Right lobe of liver (tissue), 6 donors: ENCODE measurements at regions not wholly inside any gene's neighbourhood (a gene's known extent, or its start where the extent isn't known, plus 50 kb on each side); places are given as distances from the start of the nearest gene placed in this dataset.

ENCODE experiments used
- ATAC-seq, 4 donors: fragments of 200-7000 bp; cut with Tn5 transposase; one replicate each; pipeline ENCODE4 v1.9.1; 2020; ENCODE audit warnings: mild to moderate bottlenecking in 4 of 4, moderate library complexity in 4 of 4
- DNase-seq, 3 donors: peaks; one replicate each; pipeline ENCODE4 v3.0.0-alpha.2; 2020
- H3K27ac ChIP-seq, 3 donors: fragments of 200-600 bp; one replicate each; pipeline ENCODE4 v1.8.0; 2022
- H3K27me3 ChIP-seq, 2 donors: fragments of 200-600 bp; one replicate each; pipeline ENCODE4 v1.8.0; 2022
- H3K36me3 ChIP-seq, 4 donors: fragments of 200-600 bp; sonication (generic) in 1 of 4; one replicate each; pipeline versions ENCODE4 v1.5.1 to v1.8.0; 2017 to 2022; ENCODE audit warnings: control low read depth in 1 of 4
- H3K4me1 ChIP-seq, 4 donors: fragments of 200-600 bp; sonication (generic) in 1 of 4; one replicate each; pipeline versions ENCODE4 v1.5.1 to v1.8.0; 2017 to 2022; ENCODE audit warnings: control low read depth in 1 of 4
- H3K4me3 ChIP-seq, 3 donors: fragments of 200-600 bp; one replicate each; pipeline ENCODE4 v1.8.0; 2022
- H3K9me3 ChIP-seq, 4 donors: fragments of 200-600 bp; sonication (generic) in 1 of 4; one replicate each; pipeline versions ENCODE4 v1.5.1 to v1.8.0; 2017 to 2022; ENCODE audit warnings: control low read depth in 1 of 4
- CTCF ChIP-seq, 4 donors: fragments of 200-600 bp in 3 of 4; fragments of 450-650 bp in 1 of 4; IDR thresholded peaks; one replicate each; pipeline versions ENCODE4 v1.5.1 to v1.8.0; 2016 to 2022; ENCODE audit warnings: antibody characterized with exemption in 4 of 4, mild to moderate bottlenecking in 2 of 4
- POLR2A ChIP-seq: fragments of 450-650 bp; IDR thresholded peaks from one replicate; pipeline ENCODE4 v1.6.1; 2017; ENCODE audit warnings: antibody characterized with exemption, mild to moderate bottlenecking
- WGBS: methylation state at CpG from one replicate; pipeline ENCODE4 v1.1.6; 2018; ENCODE audit warnings: low coverage, low lambda C conversion rate; ENCODE audit not compliant: insufficient coverage; ENCODE audit errors: missing lambda C conversion rate; 5-methylcytosine and 5-hydroxymethylcytosine counted together
- intact Hi-C, 2 donors: fragments of 100-400 bp; cut with DNase I; formaldehyde crosslinking; loops; one replicate each; pipeline versions ENCODE4 v1.11.2 to v1.14.1; 2022
- donor health status: DM: no; HTN: yes; CAD: no.
- donor health status: DM: no; HTN: no; CAD: no.
- donor health status: DM: no; HTN: no; CAD: no.
- donor health status: DM: no; HTN: yes; CAD: no.
- donor health status: DM: no; HTN: yes; CAD: no.

- Histone ChIP-seq H3K27me3 (no peaks in the 10 kb centered on the region), H3K4me3 (no peak overlapping the region), H3K9me3 (no peaks in the 10 kb centered on the region), H3K27ac (no peak overlapping the region), H3K36me3 (no peaks in the 10 kb centered on the region), H3K4me1 (no peaks in the 10 kb centered on the region)
- DNase-seq (no peak), ATAC-seq (no peak)
- intact Hi-C loops: no loop called here
- WGBS: 42% methylated on average over 1 of the region's 1 CpG
- TF ChIP-seq POLR2A: no peak
- no peak for TF ChIP-seq CTCF (IDR thresholded peaks at IDR 0.05)
These were observed 632.4 kb downstream of the CDH11 start for GRCh38 chr16:64489449-64489848.

- H3K36me3 ChIP-seq: no peaks in the 10 kb centered on the region
- TF ChIP-seq POLR2A (no peak), CTCF (IDR thresholded peaks at IDR 0.05) (no peak)
- no peaks in the 10 kb centered on the region for H3K27me3 ChIP-seq
- 69% methylated on average over 1 of the region's 1 CpG for WGBS
- no peaks in the 10 kb centered on the region for H3K9me3 ChIP-seq
- intact Hi-C loops: no loop called here
- no peak overlapping the region for H3K4me3 ChIP-seq
- H3K27ac ChIP-seq: no peak overlapping the region
- H3K4me1 ChIP-seq: no peaks in the 10 kb centered on the region
- DNase-seq (no peak), ATAC-seq (no peak)
These were observed 635.3 kb downstream of the CDH11 start for GRCh38 chr16:64486561-64486960.

GRCh38 chr16:64481497-64481896, 640.4 kb downstream of the CDH11 start:
- ATAC-seq (no peak), DNase-seq (no peak)
- TF ChIP-seq CTCF (IDR thresholded peaks at IDR 0.05): no peak
- TF ChIP-seq POLR2A: no peak
- 47% methylated on average over 2 of the region's 2 CpGs for WGBS
- Histone ChIP-seq H3K27ac (no peak overlapping the region), H3K4me1 (peaks cover 0 to 8% (median 0%) of the 10 kb centered on the region in 4 donors), H3K4me3 (no peak overlapping the region), H3K9me3 (no peaks in the 10 kb centered on the region), H3K27me3 (no peaks in the 10 kb centered on the region), H3K36me3 (no peaks in the 10 kb centered on the region)
- intact Hi-C loops: no loop called here

GRCh38 chr16:64478252-64478906, 643.5 kb downstream of the CDH11 start:
- Histone ChIP-seq H3K4me3 (no peak overlapping the region), H3K4me1 (peaks cover 0 to 8% (median 0%) of the 10 kb centered on the region in 4 donors), H3K36me3 (no peaks in the 10 kb centered on the region), H3K27me3 (no peaks in the 10 kb centered on the region), H3K27ac (no peak overlapping the region), H3K9me3 (no peaks in the 10 kb centered on the region)
- DNase-seq (no peak), ATAC-seq (peak; percentile 46 to 88 (median 70))
- TF ChIP-seq POLR2A (no peak), CTCF (IDR thresholded peaks at IDR 0.05) (no peak)
- 15% methylated on average over 5 of the region's 5 CpGs for WGBS
- intact Hi-C loops: no loop called here
